WTC11 (cell line): ENCODE measurements at regions not wholly inside any gene's neighbourhood (a gene's known extent, or its start where the extent isn't known, plus 50 kb on each side); places are given as distances from the start of the nearest gene placed in this dataset.

Source experiments
- ATAC-seq: fragments of 200-7000 bp; cut with Tn5 transposase; 2 replicates; pipeline ENCODE4 v1.10.0; 2021; ENCODE audit warnings: mild to moderate bottlenecking, moderate library complexity
- CTCF ChIA-PET: fragments of 300-600 bp; sonication (Branson Sonifier 250); formaldehyde crosslinking; loops from one replicate; lab custom pipeline; 2021; ENCODE audit warnings: antibody characterized with exemption; lab: Charles Lee
- POLR2A ChIA-PET: fragments of 350-600 bp; sonication (Branson Sonifier 250); formaldehyde crosslinking; loops from one replicate; lab custom pipeline; 2021; ENCODE audit warnings: antibody characterized with exemption; lab: Charles Lee
- DNase-seq: peaks from one replicate; pipeline ENCODE4 v3.0.0; 2021; ENCODE audit warnings: low spot score
- H3K27ac Mint-ChIP-seq: 2 replicates; pipeline ENCODE4 v1.8.0; 2021; ENCODE audit warnings: mixed read lengths
- H3K27me3 Mint-ChIP-seq: 2 replicates; pipeline ENCODE4 v1.8.0; 2021; ENCODE audit warnings: low read depth, mild to moderate bottlenecking, moderate library complexity, mixed read lengths
- H3K36me3 Mint-ChIP-seq: 2 replicates; pipeline ENCODE4 v1.8.0; 2021; ENCODE audit warnings: mixed read lengths
- H3K4me1 Mint-ChIP-seq: 2 replicates; pipeline ENCODE4 v1.8.0; 2022; ENCODE audit warnings: mixed read lengths
- H3K4me3 Mint-ChIP-seq: 2 replicates; pipeline ENCODE4 v1.8.0; 2021; ENCODE audit warnings: mild to moderate bottlenecking, moderate library complexity, mixed read lengths
- H3K9me3 Mint-ChIP-seq: 2 replicates; pipeline ENCODE4 v1.8.0; 2021; ENCODE audit warnings: mixed read lengths
- AFF4 ChIP-seq: sonication (generic); formaldehyde crosslinking; IDR thresholded peaks from 2 replicates; pipeline ENCODE4 v1.8.1; 2023; ENCODE audit warnings: mild to moderate bottlenecking, missing genetic modification reagents, borderline replicate concordance
- ATF2 ChIP-seq: sonication (generic); formaldehyde crosslinking; IDR thresholded peaks from 2 replicates; pipeline ENCODE4 v1.8.1; 2022; ENCODE audit warnings: low read depth, missing genetic modification reagents, borderline replicate concordance
- CBFB ChIP-seq: sonication (generic); formaldehyde crosslinking; IDR thresholded peaks from 2 replicates; pipeline ENCODE4 v1.8.1; 2022; ENCODE audit warnings: mild to moderate bottlenecking, low read depth, missing genetic modification reagents
- CREB1 ChIP-seq: sonication (generic); formaldehyde crosslinking; IDR thresholded peaks from 2 replicates; pipeline ENCODE4 v1.8.0; 2023; ENCODE audit warnings: mild to moderate bottlenecking, missing genetic modification reagents
- E2F4 ChIP-seq: sonication (generic); formaldehyde crosslinking; IDR thresholded peaks from 2 replicates; pipeline ENCODE4 v1.8.1; 2022; ENCODE audit warnings: low read depth, mild to moderate bottlenecking, moderate library complexity, missing genetic modification reagents, borderline replicate concordance
- IRF2 ChIP-seq: sonication (generic); formaldehyde crosslinking; IDR thresholded peaks from 2 replicates; pipeline ENCODE4 v1.8.0; 2022; ENCODE audit warnings: low read depth, missing genetic modification reagents, borderline replicate concordance
- MXD4 ChIP-seq: fragments of 250-450 bp; sonication (Bioruptor Pico); IDR thresholded peaks from 2 replicates; pipeline ENCODE4 v1.8.0; 2021; ENCODE audit warnings: mild to moderate bottlenecking, moderate library complexity, borderline replicate concordance
- PRRX2 ChIP-seq: fragments of 250-450 bp; sonication (Bioruptor Pico); IDR thresholded peaks from 2 replicates; pipeline ENCODE4 v1.8.0; 2021; ENCODE audit warnings: mild to moderate bottlenecking
- SP1 ChIP-seq: sonication (generic); formaldehyde crosslinking; conservative IDR thresholded peaks from 2 replicates; pipeline ENCODE4 v1.8.1; 2022; ENCODE audit warnings: missing genetic modification reagents
- TEAD1 ChIP-seq: sonication (generic); formaldehyde crosslinking; IDR thresholded peaks from 2 replicates; pipeline ENCODE4 v1.8.0; 2022; ENCODE audit warnings: mild to moderate bottlenecking, missing genetic modification reagents
- TEAD4 ChIP-seq: sonication (generic); formaldehyde crosslinking; IDR thresholded peaks from 2 replicates; pipeline ENCODE4 v1.8.0; 2022; ENCODE audit warnings: mild to moderate bottlenecking, missing genetic modification reagents
- USF2 ChIP-seq: sonication (generic); formaldehyde crosslinking; IDR thresholded peaks from 2 replicates; pipeline ENCODE4 v1.8.1; 2023; ENCODE audit warnings: mild to moderate bottlenecking, missing genetic modification reagents, moderate library complexity
- ZNF263 ChIP-seq: sonication (generic); formaldehyde crosslinking; IDR thresholded peaks from 2 replicates; pipeline ENCODE4 v1.8.1; 2022; ENCODE audit warnings: low read depth, mild to moderate bottlenecking, moderate library complexity, missing genetic modification reagents
- ZNF425 ChIP-seq: fragments of 250-450 bp; sonication (Bioruptor Pico); conservative IDR thresholded peaks from 2 replicates; pipeline ENCODE4 v1.9.0; 2021; ENCODE audit warnings: mild to moderate bottlenecking

- CTCF ChIA-PET: interaction anchor here (0.8 to 2.3 kb wide), 6 partner anchors 9 to 526 kb away, joined by 3 to 7 read pairs (median 3); partner anchors contain the start of gene CRYBG1
- TF ChIP-seq ZNF263 (no peak), CBFB (CRISPR knock-in tag) (no peak), E2F4 (CRISPR knock-in tag) (no peak), MXD4 (CRISPR knock-in tag) (0 out of 2 replicates have a peak, but pooled peaks have one; percentile 19)
- TF ChIP-seq, all 79 proteins: peak for 1
- H3K27ac Mint-ChIP-seq: peak overlapping the region; percentile 98
- H3K4me3 Mint-ChIP-seq: peak overlapping the region; percentile 46
- H3K4me1 Mint-ChIP-seq: peaks cover 65% of the 10 kb centered on the region
- no peaks in the 10 kb centered on the region for H3K36me3 Mint-ChIP-seq
- POLR2A ChIA-PET: interaction anchor here (0.5 kb wide), 1 partner anchor 36 kb away, joined by 3 read pairs; no protein-coding TSS in a partner anchor
- H3K27me3 Mint-ChIP-seq: no peaks in the 10 kb centered on the region
- H3K9me3 Mint-ChIP-seq: no peaks in the 10 kb centered on the region
- peak; percentile 40 for ATAC-seq
- no peak for DNase-seq
Measured at GRCh38 chr6:106886922-106887797, 87.4 kb downstream of the CD24 start.

GRCh38 chr6:106886081-106886843, 88.3 kb downstream of the CD24 start:
- peak; percentile 33 for ATAC-seq
- no peak for TF ChIP-seq PRRX2 (CRISPR knock-in tag)
- peak; percentile 90; the same call in 1 of the 2 replicates for TF ChIP-seq TEAD1 (CRISPR knock-in tag)
- no peak for TF ChIP-seq CREB1 (CRISPR knock-in tag)
- TF ChIP-seq SP1 (CRISPR knock-in tag): 0 out of 2 replicates have a peak, but pooled peaks have one; percentile 25
- no peak for TF ChIP-seq USF2 (CRISPR knock-in tag)
- TF ChIP-seq, all 79 proteins: peak for 2
- ChIA-PET POLR2A (interaction anchor here (0.5 kb wide), 1 partner anchor 36 kb away, joined by 3 read pairs; no protein-coding TSS in a partner anchor), CTCF (interaction anchor here (1.6 to 2.3 kb wide), 3 partner anchors 10 to 93 kb away, joined by 3 to 7 read pairs (median 3); no protein-coding TSS in a partner anchor)
- H3K4me1 Mint-ChIP-seq: peaks cover 70% of the 10 kb centered on the region
- H3K27me3 Mint-ChIP-seq: no peaks in the 10 kb centered on the region
- no peaks in the 10 kb centered on the region for H3K36me3 Mint-ChIP-seq
- no peaks in the 10 kb centered on the region for H3K9me3 Mint-ChIP-seq
- peak overlapping the region; percentile 99 for H3K27ac Mint-ChIP-seq
- DNase-seq: no peak
- peak overlapping the region; percentile 46 for H3K4me3 Mint-ChIP-seq

GRCh38 chr6:106885679-106886078, 88.8 kb downstream of the CD24 start:
- POLR2A ChIA-PET: no interaction called here
- Mint-ChIP-seq H3K4me1 (peaks cover 71% of the 10 kb centered on the region), H3K27ac (peak overlapping the region; percentile 99), H3K36me3 (no peaks in the 10 kb centered on the region), H3K9me3 (no peaks in the 10 kb centered on the region), H3K4me3 (peak overlapping the region; percentile 46; the same call in 1 of the 2 replicates), H3K27me3 (no peaks in the 10 kb centered on the region)
- no peak for TF ChIP-seq ZNF425 (CRISPR knock-in tag)
- no peak for DNase-seq
- no peak; the same call in 1 of the 2 replicates for ATAC-seq
- CTCF ChIA-PET: interaction anchor here (1.0 to 2.3 kb wide), 2 partner anchors 94 to 276 kb away, joined by 3 to 7 read pairs; no protein-coding TSS in a partner anchor

GRCh38 chr6:106884576-106884975, 90.0 kb downstream of the CD24 start:
- DNase-seq (no peak), ATAC-seq (no peak)
- peaks cover 64% of the 10 kb centered on the region for H3K4me1 Mint-ChIP-seq
- POLR2A ChIA-PET: interaction anchor here (0.6 kb wide), 1 partner anchor 1489 kb away, joined by 3 read pairs; no protein-coding TSS in a partner anchor
- H3K27ac Mint-ChIP-seq: peak overlapping the region; percentile 71
- H3K4me3 Mint-ChIP-seq: no peak overlapping the region
- CTCF ChIA-PET: interaction anchor here (1.0 kb wide), 1 partner anchor 275 kb away, joined by 3 read pairs; no protein-coding TSS in a partner anchor
- H3K36me3 Mint-ChIP-seq: no peaks in the 10 kb centered on the region
- H3K9me3 Mint-ChIP-seq: no peaks in the 10 kb centered on the region
- H3K27me3 Mint-ChIP-seq: no peaks in the 10 kb centered on the region
- no peak for TF ChIP-seq AFF4
- no peak for TF ChIP-seq ATF2 (CRISPR knock-in tag)
- no peak for TF ChIP-seq IRF2
- no peak for TF ChIP-seq TEAD4 (CRISPR knock-in tag)
